Smooth muscle cell (in vitro differentiated cells): ENCODE measurements at regions not wholly inside any gene's neighbourhood (a gene's known extent, or its start where the extent isn't known, plus 50 kb on each side); places are given as distances from the start of the nearest gene placed in this dataset.

Experiments
- DNase-seq: peaks from one replicate; lab custom pipeline; 2025; ENCODE audit not compliant: unreplicated experiment; lab: John Stamatoyannopoulos, UW
- H2AFZ ChIP-seq: fragments of 200-600 bp; sonication (generic); 2 replicates; pipeline ENCODE4 v1.6.0; 2016; ENCODE audit warnings: antibody characterized with exemption, low read depth, mild to moderate bottlenecking
- H3F3A ChIP-seq: fragments of 200-600 bp; sonication (generic); 2 replicates; pipeline ENCODE4 v1.6.0; 2017; ENCODE audit warnings: antibody characterized with exemption, low read depth
- H3K27ac ChIP-seq: fragments of 200-600 bp; sonication (generic); 2 replicates; pipeline ENCODE4 v1.5.1; 2016; ENCODE audit warnings: low read depth, mild to moderate bottlenecking
- H3K27me3 ChIP-seq: fragments of 200-600 bp; sonication (generic); 2 replicates; pipeline ENCODE4 v1.6.1; 2016; ENCODE audit warnings: low read depth, mild to moderate bottlenecking
- H3K36me3 ChIP-seq: fragments of 200-600 bp; sonication (generic); 2 replicates; pipeline ENCODE4 v1.5.1; 2016; ENCODE audit warnings: low read depth
- H3K4me1 ChIP-seq: fragments of 200-600 bp; sonication (generic); 2 replicates; pipeline ENCODE4 v1.5.1; 2016; ENCODE audit warnings: low read depth
- H3K4me2 ChIP-seq: fragments of 200-600 bp; sonication (generic); 2 replicates; pipeline ENCODE4 v1.6.0; 2016; ENCODE audit warnings: mild to moderate bottlenecking
- H3K4me3 ChIP-seq: fragments of 200-600 bp; sonication (generic); 2 replicates; pipeline ENCODE4 v1.5.1; 2016; ENCODE audit warnings: mild to moderate bottlenecking
- H3K79me2 ChIP-seq: fragments of 200-600 bp; sonication (generic); 2 replicates; pipeline ENCODE4 v1.6.0; 2016; ENCODE audit warnings: low read depth, mild to moderate bottlenecking
- H3K9ac ChIP-seq: fragments of 200-600 bp; sonication (generic); 2 replicates; pipeline ENCODE4 v1.6.0; 2016; ENCODE audit warnings: low read depth
- H3K9me3 ChIP-seq: fragments of 200-600 bp; sonication (generic); replicated peaks from 2 replicates; pipeline ENCODE4 v1.5.1; 2016; ENCODE audit warnings: low read depth
- H4K20me1 ChIP-seq: fragments of 200-600 bp; sonication (generic); 2 replicates; pipeline ENCODE4 v1.6.0; 2016; ENCODE audit warnings: low read depth
- CTCF ChIP-seq: fragments of 200-600 bp; sonication (generic); IDR thresholded peaks from 2 replicates; pipeline ENCODE4 v1.5.1; 2017; ENCODE audit warnings: borderline replicate concordance, mild to moderate bottlenecking, antibody characterized with exemption; ENCODE audit not compliant: insufficient read depth, poor library complexity, severe bottlenecking
- WGBS: methylation state at CpG from one replicate; pipeline ENCODE4 v1.1.7; 2016; ENCODE audit warnings: low lambda C conversion rate; 5-methylcytosine and 5-hydroxymethylcytosine counted together

- no peak overlapping the region for H3K4me2 ChIP-seq
Observed at GRCh38 chr15:61768131-61768530, 292.1 kb downstream of the VPS13C start.

GRCh38 chr15:61764981-61765380 is 295.3 kb downstream of the VPS13C start:
- WGBS: 87% methylated on average over 6 of the region's 6 CpGs
- Histone ChIP-seq H3K79me2 (no peaks in the 10 kb centered on the region), H3K9me3 (no peaks in the 10 kb centered on the region), H3K4me1 (peaks cover 10% of the 10 kb centered on the region), H2AFZ (no peak overlapping the region), H3F3A (no peaks in the 10 kb centered on the region), H3K9ac (no peak overlapping the region), H4K20me1 (no peaks in the 10 kb centered on the region), H3K27me3 (no peaks in the 10 kb centered on the region), H3K4me2 (no peak overlapping the region), H3K4me3 (no peak overlapping the region), H3K36me3 (no peaks in the 10 kb centered on the region), H3K27ac (no peak overlapping the region)
- TF ChIP-seq CTCF: no peak
- no peak for DNase-seq

More at GRCh38 chr15:61768131-61768530, 292.1 kb downstream of the VPS13C start:
- Histone ChIP-seq H3K9ac (no peak overlapping the region), H3K27me3 (no peaks in the 10 kb centered on the region), H3K36me3 (no peaks in the 10 kb centered on the region), H3K27ac (no peak overlapping the region), H3K4me3 (no peak overlapping the region), H3F3A (no peaks in the 10 kb centered on the region), H4K20me1 (no peaks in the 10 kb centered on the region), H3K9me3 (no peaks in the 10 kb centered on the region), H2AFZ (no peak overlapping the region), H3K79me2 (no peaks in the 10 kb centered on the region), H3K4me1 (peaks cover 10% of the 10 kb centered on the region)
- TF ChIP-seq CTCF: no peak
- no peak for DNase-seq
- 83% methylated on average over 2 of the region's 2 CpGs for WGBS

- H3K9ac ChIP-seq: no peak overlapping the region
- DNase-seq: no peak
- no peak for TF ChIP-seq CTCF
- no peak overlapping the region for H3K4me2 ChIP-seq
- H4K20me1 ChIP-seq: no peaks in the 10 kb centered on the region
- H2AFZ ChIP-seq: no peak overlapping the region
- H3K4me3 ChIP-seq: no peak overlapping the region
- H3F3A ChIP-seq: no peaks in the 10 kb centered on the region
- peaks cover 10% of the 10 kb centered on the region for H3K4me1 ChIP-seq
- no peaks in the 10 kb centered on the region for H3K9me3 ChIP-seq
- WGBS: 74% methylated on average over 3 of the region's 3 CpGs
- H3K27me3 ChIP-seq: no peaks in the 10 kb centered on the region
- H3K27ac ChIP-seq: no peak overlapping the region
- no peaks in the 10 kb centered on the region for H3K36me3 ChIP-seq
- H3K79me2 ChIP-seq: no peaks in the 10 kb centered on the region
Observed at GRCh38 chr15:61764141-61764540, 296.1 kb downstream of the VPS13C start.

GRCh38 chr15:61762676-61763075 is 297.6 kb downstream of the VPS13C start:
- H3K4me1 ChIP-seq: peaks cover 10% of the 10 kb centered on the region
- no peak for TF ChIP-seq CTCF
- no peaks in the 10 kb centered on the region for H3F3A ChIP-seq
- H3K4me2 ChIP-seq: no peak overlapping the region
- H3K4me3 ChIP-seq: no peak overlapping the region
- no peak overlapping the region for H3K27ac ChIP-seq
- H3K79me2 ChIP-seq: no peaks in the 10 kb centered on the region
- H4K20me1 ChIP-seq: no peaks in the 10 kb centered on the region
- H2AFZ ChIP-seq: no peak overlapping the region
- no peak overlapping the region for H3K9ac ChIP-seq
- no peaks in the 10 kb centered on the region for H3K27me3 ChIP-seq
- 91% methylated on average over 3 of the region's 3 CpGs for WGBS
- H3K9me3 ChIP-seq: no peaks in the 10 kb centered on the region
- no peak for DNase-seq
- no peaks in the 10 kb centered on the region for H3K36me3 ChIP-seq
